ENCODE measurements at regions not wholly inside any gene's neighbourhood (a gene's known extent, or its start where the extent isn't known, plus 50 kb on each side); places are given as distances from the start of the nearest gene placed in this dataset.

- no peak overlapping the region for H3K27ac ChIP-seq (ENCODE audit: low read length)
- H3K4me1 ChIP-seq (ENCODE audit: control insufficient read depth, insufficient read depth, low read length) = no peaks in the 10 kb centered on the region
- H3K27me3 ChIP-seq (ENCODE audit: control insufficient read depth, insufficient read depth, low read length) = no peaks in the 10 kb centered on the region
- H3K4me3 ChIP-seq (ENCODE audit: low read length) = no peak overlapping the region
- no peaks in the 10 kb centered on the region for H3K36me3 ChIP-seq (ENCODE audit: control insufficient read depth, insufficient read depth, low read length)
- H3K9me3 ChIP-seq (ENCODE audit: control insufficient read depth, insufficient read depth, low read length) = no peaks in the 10 kb centered on the region
- WGBS (ENCODE audit: insufficient coverage, insufficient read length) = no CpG with 5 or more reads among the region's 2 CpGs
- DNase-seq (ENCODE audit: low read depth, low spot score) = no peak
Measured at GRCh38 chr12:92044435-92044834, 101.2 kb downstream of the BTG1 start.

GRCh38 chr12:92042791-92043531 lies 102.7 kb downstream of the BTG1 start:
- no peak for DNase-seq (ENCODE audit: low read depth, low spot score)
- Histone ChIP-seq H3K9me3 (ENCODE audit: control insufficient read depth, insufficient read depth, low read length) (no peaks in the 10 kb centered on the region), H3K4me3 (ENCODE audit: low read length) (no peak overlapping the region), H3K36me3 (ENCODE audit: control insufficient read depth, insufficient read depth, low read length) (no peaks in the 10 kb centered on the region), H3K27me3 (ENCODE audit: control insufficient read depth, insufficient read depth, low read length) (no peaks in the 10 kb centered on the region), H3K4me1 (ENCODE audit: control insufficient read depth, insufficient read depth, low read length) (0 out of 2 replicates have a peak, but pooled peaks cover 1% of the 10 kb centered on the region), H3K27ac (ENCODE audit: low read length) (no peak overlapping the region)
- WGBS (ENCODE audit: insufficient coverage, insufficient read length) = no CpG with 5 or more reads among the region's 5 CpGs

- Histone ChIP-seq H3K4me3 (ENCODE audit: low read length) (no peak overlapping the region), H3K36me3 (ENCODE audit: control insufficient read depth, insufficient read depth, low read length) (no peaks in the 10 kb centered on the region), H3K9me3 (ENCODE audit: control insufficient read depth, insufficient read depth, low read length) (no peaks in the 10 kb centered on the region), H3K27me3 (ENCODE audit: control insufficient read depth, insufficient read depth, low read length) (no peaks in the 10 kb centered on the region), H3K4me1 (ENCODE audit: control insufficient read depth, insufficient read depth, low read length) (0 out of 2 replicates have a peak, but pooled peaks cover 1% of the 10 kb centered on the region), H3K27ac (ENCODE audit: low read length) (no peak overlapping the region)
- WGBS (ENCODE audit: insufficient coverage, insufficient read length) = no CpG with 5 or more reads among the region's 1 CpG
- DNase-seq (ENCODE audit: low read depth, low spot score) = no peak
Measured at GRCh38 chr12:92041742-92042141, 103.9 kb downstream of the BTG1 start.

GRCh38 chr12:92039046-92039445 lies 106.6 kb downstream of the BTG1 start:
- no CpG with 5 or more reads among the region's 3 CpGs for WGBS (ENCODE audit: insufficient coverage, insufficient read length)
- no peaks in the 10 kb centered on the region for H3K27me3 ChIP-seq (ENCODE audit: control insufficient read depth, insufficient read depth, low read length)
- H3K4me1 ChIP-seq (ENCODE audit: control insufficient read depth, insufficient read depth, low read length) = peaks cover 5% of the 10 kb centered on the region; the same call in 1 of the 2 replicates
- H3K4me3 ChIP-seq (ENCODE audit: low read length) = no peak overlapping the region
- no peaks in the 10 kb centered on the region for H3K36me3 ChIP-seq (ENCODE audit: control insufficient read depth, insufficient read depth, low read length)
- DNase-seq (ENCODE audit: low read depth, low spot score) = no peak
- H3K9me3 ChIP-seq (ENCODE audit: control insufficient read depth, insufficient read depth, low read length) = no peaks in the 10 kb centered on the region
- H3K27ac ChIP-seq (ENCODE audit: low read length) = no peak overlapping the region

GRCh38 chr12:92038476-92038875 lies 107.2 kb downstream of the BTG1 start:
- Histone ChIP-seq H3K27me3 (ENCODE audit: control insufficient read depth, insufficient read depth, low read length) (no peaks in the 10 kb centered on the region), H3K9me3 (ENCODE audit: control insufficient read depth, insufficient read depth, low read length) (no peaks in the 10 kb centered on the region), H3K36me3 (ENCODE audit: control insufficient read depth, insufficient read depth, low read length) (no peaks in the 10 kb centered on the region), H3K27ac (ENCODE audit: low read length) (no peak overlapping the region), H3K4me3 (ENCODE audit: low read length) (no peak overlapping the region), H3K4me1 (ENCODE audit: control insufficient read depth, insufficient read depth, low read length) (peaks cover 5% of the 10 kb centered on the region; the same call in 1 of the 2 replicates)
- WGBS (ENCODE audit: insufficient coverage, insufficient read length) = no CpG with 5 or more reads among the region's 4 CpGs
- DNase-seq (ENCODE audit: low read depth, low spot score) = no peak

- Histone ChIP-seq H3K27me3 (ENCODE audit: control insufficient read depth, insufficient read depth, low read length) (no peaks in the 10 kb centered on the region), H3K9me3 (ENCODE audit: control insufficient read depth, insufficient read depth, low read length) (no peaks in the 10 kb centered on the region), H3K36me3 (ENCODE audit: control insufficient read depth, insufficient read depth, low read length) (no peaks in the 10 kb centered on the region), H3K4me3 (ENCODE audit: low read length) (no peak overlapping the region), H3K27ac (ENCODE audit: low read length) (no peak overlapping the region), H3K4me1 (ENCODE audit: control insufficient read depth, insufficient read depth, low read length) (peaks cover 5% of the 10 kb centered on the region; the same call in 1 of the 2 replicates)
- no peak for DNase-seq (ENCODE audit: low read depth, low spot score)
- no CpG with 5 or more reads among the region's 6 CpGs for WGBS (ENCODE audit: insufficient coverage, insufficient read length)
Measured at GRCh38 chr12:92036771-92037453, 108.7 kb downstream of the BTG1 start.

GRCh38 chr12:92036061-92036620 lies 109.5 kb downstream of the BTG1 start:
- H3K36me3 ChIP-seq (ENCODE audit: control insufficient read depth, insufficient read depth, low read length) = no peaks in the 10 kb centered on the region
- WGBS (ENCODE audit: insufficient coverage, insufficient read length) = no CpG with 5 or more reads among the region's 7 CpGs
- peaks cover 5% of the 10 kb centered on the region; the same call in 1 of the 2 replicates for H3K4me1 ChIP-seq (ENCODE audit: control insufficient read depth, insufficient read depth, low read length)
- no peak overlapping the region for H3K4me3 ChIP-seq (ENCODE audit: low read length)
- H3K9me3 ChIP-seq (ENCODE audit: control insufficient read depth, insufficient read depth, low read length) = no peaks in the 10 kb centered on the region
- no peak for DNase-seq (ENCODE audit: low read depth, low spot score)
- no peaks in the 10 kb centered on the region for H3K27me3 ChIP-seq (ENCODE audit: control insufficient read depth, insufficient read depth, low read length)
- H3K27ac ChIP-seq (ENCODE audit: low read length) = no peak overlapping the region

- Histone ChIP-seq H3K36me3 (ENCODE audit: control insufficient read depth, insufficient read depth, low read length) (no peaks in the 10 kb centered on the region), H3K4me3 (ENCODE audit: low read length) (no peak overlapping the region), H3K4me1 (ENCODE audit: control insufficient read depth, insufficient read depth, low read length) (peaks cover 5% of the 10 kb centered on the region; the same call in 1 of the 2 replicates)
Measured at GRCh38 chr12:92035477-92035876, 110.2 kb downstream of the BTG1 start.

GRCh38 chr12:92034858-92035401 lies 110.7 kb downstream of the BTG1 start:
- no peaks in the 10 kb centered on the region for H3K36me3 ChIP-seq (ENCODE audit: control insufficient read depth, insufficient read depth, low read length)
- H3K27me3 ChIP-seq (ENCODE audit: control insufficient read depth, insufficient read depth, low read length) = no peaks in the 10 kb centered on the region
- no peak overlapping the region for H3K4me3 ChIP-seq (ENCODE audit: low read length)
- no peak overlapping the region for H3K27ac ChIP-seq (ENCODE audit: low read length)
- no peaks in the 10 kb centered on the region for H3K9me3 ChIP-seq (ENCODE audit: control insufficient read depth, insufficient read depth, low read length)
- H3K4me1 ChIP-seq (ENCODE audit: control insufficient read depth, insufficient read depth, low read length) = peaks cover 5% of the 10 kb centered on the region; the same call in 1 of the 2 replicates
- DNase-seq (ENCODE audit: low read depth, low spot score) = no peak
- no CpG with 5 or more reads among the region's 10 CpGs for WGBS (ENCODE audit: insufficient coverage, insufficient read length)

More at GRCh38 chr12:92035477-92035876, 110.2 kb downstream of the BTG1 start:
- no peaks in the 10 kb centered on the region for H3K27me3 ChIP-seq (ENCODE audit: control insufficient read depth, insufficient read depth, low read length)
- H3K27ac ChIP-seq (ENCODE audit: low read length) = no peak overlapping the region
- no CpG with 5 or more reads among the region's 1 CpG for WGBS (ENCODE audit: insufficient coverage, insufficient read length)
- H3K9me3 ChIP-seq (ENCODE audit: control insufficient read depth, insufficient read depth, low read length) = no peaks in the 10 kb centered on the region
- no peak for DNase-seq (ENCODE audit: low read depth, low spot score)

GRCh38 chr12:92034083-92034482 lies 111.6 kb downstream of the BTG1 start:
- no peak overlapping the region for H3K27ac ChIP-seq (ENCODE audit: low read length)
- no CpG with 5 or more reads among the region's 2 CpGs for WGBS (ENCODE audit: insufficient coverage, insufficient read length)

More at GRCh38 chr12:92034083-92034482, 111.6 kb downstream of the BTG1 start:
- no peak overlapping the region for H3K4me3 ChIP-seq (ENCODE audit: low read length)
- H3K36me3 ChIP-seq (ENCODE audit: control insufficient read depth, insufficient read depth, low read length) = no peaks in the 10 kb centered on the region
- peaks cover 5% of the 10 kb centered on the region; the same call in 1 of the 2 replicates for H3K4me1 ChIP-seq (ENCODE audit: control insufficient read depth, insufficient read depth, low read length)
- H3K9me3 ChIP-seq (ENCODE audit: control insufficient read depth, insufficient read depth, low read length) = no peaks in the 10 kb centered on the region
- no peaks in the 10 kb centered on the region for H3K27me3 ChIP-seq (ENCODE audit: control insufficient read depth, insufficient read depth, low read length)
- DNase-seq (ENCODE audit: low read depth, low spot score) = no peak
